ENCODE measurements at regions not wholly inside any gene's neighbourhood (a gene's known extent, or its start where the extent isn't known, plus 50 kb on each side); places are given as distances from the start of the nearest gene placed in this dataset.

- Histone ChIP-seq H3K27me3 (peaks cover 0 to 6% of the 10 kb centered on the region in 2 donors), H3K4me3 (no peak overlapping the region), H3K9me3 (no peaks in the 10 kb centered on the region), H3K27ac (no peak overlapping the region), H3K36me3 (no peaks in the 10 kb centered on the region), H3K4me1 (no peaks in the 10 kb centered on the region)
- TF ChIP-seq, protein P1, sequence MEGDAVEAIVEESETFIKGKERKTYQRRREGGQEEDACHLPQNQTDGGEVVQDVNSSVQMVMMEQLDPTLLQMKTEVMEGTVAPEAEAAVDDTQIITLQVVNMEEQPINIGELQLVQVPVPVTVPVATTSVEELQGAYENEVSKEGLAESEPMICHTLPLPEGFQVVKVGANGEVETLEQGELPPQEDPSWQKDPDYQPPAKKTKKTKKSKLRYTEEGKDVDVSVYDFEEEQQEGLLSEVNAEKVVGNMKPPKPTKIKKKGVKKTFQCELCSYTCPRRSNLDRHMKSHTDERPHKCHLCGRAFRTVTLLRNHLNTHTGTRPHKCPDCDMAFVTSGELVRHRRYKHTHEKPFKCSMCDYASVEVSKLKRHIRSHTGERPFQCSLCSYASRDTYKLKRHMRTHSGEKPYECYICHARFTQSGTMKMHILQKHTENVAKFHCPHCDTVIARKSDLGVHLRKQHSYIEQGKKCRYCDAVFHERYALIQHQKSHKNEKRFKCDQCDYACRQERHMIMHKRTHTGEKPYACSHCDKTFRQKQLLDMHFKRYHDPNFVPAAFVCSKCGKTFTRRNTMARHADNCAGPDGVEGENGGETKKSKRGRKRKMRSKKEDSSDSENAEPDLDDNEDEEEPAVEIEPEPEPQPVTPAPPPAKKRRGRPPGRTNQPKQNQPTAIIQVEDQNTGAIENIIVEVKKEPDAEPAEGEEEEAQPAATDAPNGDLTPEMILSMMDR (IDR thresholded peaks at IDR 0.05), result no peak
- TF ChIP-seq POLR2AphosphoS5 (IDR thresholded peaks at IDR 0.05) (no peak), POLR2A (IDR thresholded peaks at IDR 0.05) (no peak)
- no peak for DNase-seq (ENCODE audit: low spot score in 2 of 2)
- intact Hi-C loops (cut with DNase I; ENCODE audit: low total_unique reads), result no loop called here
These were observed 139.5 kb downstream of the C16orf95 start for GRCh38 chr16:87177673-87178072.

- intact Hi-C loops (cut with DNase I; ENCODE audit: low total_unique reads), result no loop called here
These were observed 138.9 kb downstream of the C16orf95 start for GRCh38 chr16:87178177-87178863.

GRCh38 chr16:87178977-87179376 is 138.2 kb downstream of the C16orf95 start:
- Histone ChIP-seq H3K36me3 (no peaks in the 10 kb centered on the region), H3K4me3 (no peak overlapping the region), H3K9me3 (no peaks in the 10 kb centered on the region), H3K4me1 (no peaks in the 10 kb centered on the region), H3K27me3 (peaks cover 0 to 6% of the 10 kb centered on the region in 2 donors), H3K27ac (no peak overlapping the region)
- TF ChIP-seq, protein P1 (IDR thresholded peaks at IDR 0.05), result no peak
- TF ChIP-seq POLR2A (IDR thresholded peaks at IDR 0.05) (no peak), POLR2AphosphoS5 (IDR thresholded peaks at IDR 0.05) (no peak)
- DNase-seq (ENCODE audit: low spot score in 2 of 2), result no peak
- intact Hi-C loops (cut with DNase I; ENCODE audit: low total_unique reads), result no loop called here

More at GRCh38 chr16:87178177-87178863, 138.9 kb downstream of the C16orf95 start:
- Histone ChIP-seq H3K4me1 (no peaks in the 10 kb centered on the region), H3K27me3 (peaks cover 0 to 6% of the 10 kb centered on the region in 2 donors), H3K4me3 (peak overlapping the region in 1 of 3 donors; percentile 19), H3K9me3 (no peaks in the 10 kb centered on the region), H3K36me3 (no peaks in the 10 kb centered on the region), H3K27ac (no peak overlapping the region)
- no peak for TF ChIP-seq POLR2AphosphoS5 (IDR thresholded peaks at IDR 0.05)
- no peak for TF ChIP-seq POLR2A (IDR thresholded peaks at IDR 0.05)
- TF ChIP-seq, protein P1 (IDR thresholded peaks at IDR 0.05), result no peak
- DNase-seq (ENCODE audit: low spot score in 2 of 2), result no peak

GRCh38 chr16:87180069-87180468 is 137.1 kb downstream of the C16orf95 start:
- Histone ChIP-seq H3K36me3 (no peaks in the 10 kb centered on the region), H3K27me3 (peaks cover 0 to 6% of the 10 kb centered on the region in 2 donors), H3K4me3 (no peak overlapping the region), H3K27ac (no peak overlapping the region), H3K9me3 (no peaks in the 10 kb centered on the region), H3K4me1 (no peaks in the 10 kb centered on the region)
- no peak for DNase-seq (ENCODE audit: low spot score in 2 of 2)
- intact Hi-C loops (cut with DNase I; ENCODE audit: low total_unique reads), result no loop called here
- TF ChIP-seq POLR2AphosphoS5 (IDR thresholded peaks at IDR 0.05), result no peak
- TF ChIP-seq POLR2A (IDR thresholded peaks at IDR 0.05), result no peak
- TF ChIP-seq, protein P1 (IDR thresholded peaks at IDR 0.05), result no peak

GRCh38 chr16:87182759-87183158 is 134.4 kb downstream of the C16orf95 start:
- no peak for DNase-seq (ENCODE audit: low spot score in 2 of 2)
- Histone ChIP-seq H3K4me3 (no peak overlapping the region), H3K4me1 (no peaks in the 10 kb centered on the region), H3K9me3 (no peaks in the 10 kb centered on the region), H3K27ac (no peak overlapping the region), H3K27me3 (no peaks in the 10 kb centered on the region), H3K36me3 (no peaks in the 10 kb centered on the region)
- TF ChIP-seq, protein P1 (IDR thresholded peaks at IDR 0.05), result no peak
- intact Hi-C loops (cut with DNase I; ENCODE audit: low total_unique reads), result no loop called here
